GM12874 (cell line): ENCODE measurements at regions not wholly inside any gene's neighbourhood (a gene's known extent, or its start where the extent isn't known, plus 50 kb on each side); places are given as distances from the start of the nearest gene placed in this dataset.

ENCODE experiments used
- CTCF ChIP-seq: IDR thresholded peaks from 2 replicates; pipeline ENCODE4 v1.5.1; 2011; ENCODE audit warnings: low read depth, mild to moderate bottlenecking, control low read depth, low read length, moderate library complexity; ENCODE audit not compliant: insufficient read depth

GRCh38 chr20:48295445-48295903, 510.2 kb upstream of the SULF2 start:
- no peak for TF ChIP-seq CTCF

- no peak for TF ChIP-seq CTCF
Measured at GRCh38 chr20:48294942-48295341, 509.7 kb upstream of the SULF2 start.

GRCh38 chr20:48294196-48294595, 508.9 kb upstream of the SULF2 start:
- TF ChIP-seq CTCF, result no peak

GRCh38 chr20:48293671-48294070, 508.4 kb upstream of the SULF2 start:
- TF ChIP-seq CTCF, result no peak

GRCh38 chr20:48292806-48293205, 507.5 kb upstream of the SULF2 start:
- no peak for TF ChIP-seq CTCF

- TF ChIP-seq CTCF, result no peak
Measured at GRCh38 chr20:48291896-48292295, 506.6 kb upstream of the SULF2 start.

GRCh38 chr20:48288930-48289507, 503.7 kb upstream of the SULF2 start:
- no peak for TF ChIP-seq CTCF
